ENCODE measurements at regions not wholly inside any gene's neighbourhood (a gene's known extent, or its start where the extent isn't known, plus 50 kb on each side); places are given as distances from the start of the nearest gene placed in this dataset.
A peak's percentile ranks its signal among the peaks of the same experiment; 100 is the strongest.

GRCh38 chr11:103624708-103625623, 411.5 kb upstream of the DDI1 start:
- DNase-seq = peak in 1 of 2 experiments; percentile 13
- TF ChIP-seq POLR2A (IDR thresholded peaks at IDR 0.05; ENCODE audit: low read length) = no peak
- TF ChIP-seq GATA1 (IDR thresholded peaks at IDR 0.05; ENCODE audit: low read depth, low read length) = no peak

GRCh38 chr11:103625624-103625965, 410.8 kb upstream of the DDI1 start:
- no peak for DNase-seq
- TF ChIP-seq POLR2A (IDR thresholded peaks at IDR 0.05; ENCODE audit: low read length) = no peak
- no peak for TF ChIP-seq GATA1 (IDR thresholded peaks at IDR 0.05; ENCODE audit: low read depth, low read length)

GRCh38 chr11:103628121-103628520, 408.3 kb upstream of the DDI1 start:
- no peak for DNase-seq
- TF ChIP-seq POLR2A (IDR thresholded peaks at IDR 0.05; ENCODE audit: low read length) (no peak), GATA1 (IDR thresholded peaks at IDR 0.05; ENCODE audit: low read depth, low read length) (no peak)

- no peak for DNase-seq
- no peak for TF ChIP-seq GATA1 (IDR thresholded peaks at IDR 0.05; ENCODE audit: low read depth, low read length)
- TF ChIP-seq POLR2A (IDR thresholded peaks at IDR 0.05; ENCODE audit: low read length) = no peak
Measured at GRCh38 chr11:103631841-103632240, 404.6 kb upstream of the DDI1 start.

- TF ChIP-seq GATA1 (IDR thresholded peaks at IDR 0.05; ENCODE audit: low read depth, low read length) = no peak
- no peak for TF ChIP-seq POLR2A (IDR thresholded peaks at IDR 0.05; ENCODE audit: low read length)
- DNase-seq = no peak
Measured at GRCh38 chr11:103633068-103633788, 403.2 kb upstream of the DDI1 start.

- DNase-seq = no peak
- TF ChIP-seq POLR2A (IDR thresholded peaks at IDR 0.05; ENCODE audit: low read length) (no peak), GATA1 (IDR thresholded peaks at IDR 0.05; ENCODE audit: low read depth, low read length) (no peak)
Measured at GRCh38 chr11:103633819-103634590, 402.4 kb upstream of the DDI1 start.

- DNase-seq = no peak
- no peak for TF ChIP-seq GATA1 (IDR thresholded peaks at IDR 0.05; ENCODE audit: low read depth, low read length)
- no peak for TF ChIP-seq POLR2A (IDR thresholded peaks at IDR 0.05; ENCODE audit: low read length)
Measured at GRCh38 chr11:103636232-103636631, 400.2 kb upstream of the DDI1 start.

GRCh38 chr11:103637295-103637694, 399.1 kb upstream of the DDI1 start:
- DNase-seq = no peak

GRCh38 chr11:103637831-103638230, 398.6 kb upstream of the DDI1 start:
- TF ChIP-seq POLR2A (IDR thresholded peaks at IDR 0.05; ENCODE audit: low read length) = no peak
- TF ChIP-seq GATA1 (IDR thresholded peaks at IDR 0.05; ENCODE audit: low read depth, low read length) = no peak
- DNase-seq = no peak

More at GRCh38 chr11:103637295-103637694, 399.1 kb upstream of the DDI1 start:
- TF ChIP-seq POLR2A (IDR thresholded peaks at IDR 0.05; ENCODE audit: low read length) = no peak
- no peak for TF ChIP-seq GATA1 (IDR thresholded peaks at IDR 0.05; ENCODE audit: low read depth, low read length)

- TF ChIP-seq POLR2A (IDR thresholded peaks at IDR 0.05; ENCODE audit: low read length) (no peak), GATA1 (IDR thresholded peaks at IDR 0.05; ENCODE audit: low read depth, low read length) (no peak)
- no peak for DNase-seq
Measured at GRCh38 chr11:103644676-103645075, 391.8 kb upstream of the DDI1 start.

GRCh38 chr11:103648054-103648453, 388.4 kb upstream of the DDI1 start:
- DNase-seq = no peak
- TF ChIP-seq GATA1 (IDR thresholded peaks at IDR 0.05; ENCODE audit: low read depth, low read length) (no peak), POLR2A (IDR thresholded peaks at IDR 0.05; ENCODE audit: low read length) (no peak)

GRCh38 chr11:103648670-103649400, 387.6 kb upstream of the DDI1 start:
- DNase-seq = peak; percentile 12 to 69
- TF ChIP-seq POLR2A (IDR thresholded peaks at IDR 0.05; ENCODE audit: low read length) = no peak
- no peak for TF ChIP-seq GATA1 (IDR thresholded peaks at IDR 0.05; ENCODE audit: low read depth, low read length)

- TF ChIP-seq POLR2A (IDR thresholded peaks at IDR 0.05; ENCODE audit: low read length) = no peak
- no peak for TF ChIP-seq GATA1 (IDR thresholded peaks at IDR 0.05; ENCODE audit: low read depth, low read length)
- no peak for DNase-seq
Measured at GRCh38 chr11:103649401-103649895, 387.0 kb upstream of the DDI1 start.
